GM18526 (cell line): ENCODE measurements at regions not wholly inside any gene's neighbourhood (a gene's known extent, or its start where the extent isn't known, plus 50 kb on each side); places are given as distances from the start of the nearest gene placed in this dataset.

Experiments used
- POLR2A ChIP-seq: IDR thresholded peaks from 3 replicates; pipeline ENCODE4 v1.6.1; 2011; ENCODE audit not compliant: insufficient read length; ENCODE audit errors: extremely low read depth

DNA sequence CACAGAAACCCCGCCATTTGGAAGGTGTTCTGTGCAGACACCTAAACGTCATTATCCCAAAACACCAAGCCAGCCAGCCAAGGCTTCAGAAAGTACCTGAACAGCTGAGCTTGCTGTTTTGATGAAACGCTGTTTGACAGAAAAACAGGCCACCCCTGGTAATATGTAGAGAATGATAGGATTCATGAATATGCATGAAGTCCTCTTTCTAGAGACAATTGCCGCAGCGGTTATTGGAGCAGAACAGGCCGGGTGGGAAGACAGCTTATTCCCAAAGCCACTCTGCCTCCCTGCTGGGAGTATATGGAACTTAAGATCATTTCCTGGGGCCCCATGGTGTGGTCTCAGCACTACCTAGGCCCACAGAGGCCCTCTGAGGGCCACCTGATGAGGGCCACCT lies 229.5 kb downstream of the UQCRFS1 start:
- no peak for TF ChIP-seq POLR2A

DNA sequence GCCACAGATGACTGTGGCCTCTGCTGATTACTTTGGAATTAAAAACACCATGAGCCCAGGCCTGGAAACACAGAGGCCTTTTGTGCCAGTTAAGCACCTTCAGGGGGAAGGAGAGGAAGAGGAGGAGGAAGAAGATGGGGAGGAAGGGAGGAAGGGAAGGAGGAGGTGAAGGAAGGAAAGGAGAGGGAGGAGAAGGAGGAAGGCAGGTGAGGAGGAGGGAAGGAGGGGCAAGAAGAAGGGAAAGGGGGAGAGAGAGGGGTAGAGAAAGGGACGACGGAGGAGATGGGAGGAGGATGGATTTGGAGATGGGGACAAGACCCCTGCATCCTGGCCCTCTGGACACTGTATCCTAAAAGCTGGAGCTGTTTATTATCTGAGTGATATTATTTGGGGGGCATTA lies 231.0 kb downstream of the UQCRFS1 start:
- no peak for TF ChIP-seq POLR2A

GRCh38 chr19:28981518-28981917 lies 231.4 kb downstream of the UQCRFS1 start:
- no peak for TF ChIP-seq POLR2A

- TF ChIP-seq POLR2A = no peak
These were observed 232.6 kb downstream of the UQCRFS1 start for GRCh38 chr19:28980236-28980868.

- TF ChIP-seq POLR2A = no peak
These were observed 235.1 kb downstream of the UQCRFS1 start for GRCh38 chr19:28977826-28978225.

GRCh38 chr19:28972058-28972852 lies 240.7 kb downstream of the UQCRFS1 start:
- no peak for TF ChIP-seq POLR2A

GRCh38 chr19:28971513-28971912 lies 241.4 kb downstream of the UQCRFS1 start:
- TF ChIP-seq POLR2A = no peak

GRCh38 chr19:28971049-28971448 lies 241.9 kb downstream of the UQCRFS1 start:
- no peak for TF ChIP-seq POLR2A

DNA sequence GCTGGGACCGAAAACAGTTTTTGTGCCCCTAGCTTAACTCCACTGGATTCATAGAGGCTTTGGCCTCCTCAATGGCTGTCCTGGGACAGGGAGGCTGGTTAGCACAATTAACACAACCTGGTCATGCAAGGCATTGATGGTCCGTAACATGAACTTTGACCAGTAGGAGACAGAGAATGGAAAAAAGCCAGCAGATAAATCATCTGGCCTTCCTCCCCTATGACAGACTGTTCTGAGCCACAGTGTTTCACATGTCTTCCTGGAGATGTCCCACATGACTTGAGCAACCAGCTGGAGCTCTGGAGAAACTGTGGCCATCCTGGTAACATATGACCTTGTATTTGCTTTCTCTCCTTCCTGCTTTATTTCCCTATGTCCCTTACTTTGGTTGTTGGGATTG lies 244.2 kb downstream of the UQCRFS1 start:
- TF ChIP-seq POLR2A = no peak

GRCh38 chr19:28966737-28967399 lies 246.1 kb downstream of the UQCRFS1 start:
- no peak for TF ChIP-seq POLR2A

GRCh38 chr19:28964500-28964899 lies 248.5 kb downstream of the UQCRFS1 start:
- TF ChIP-seq POLR2A = no peak

DNA sequence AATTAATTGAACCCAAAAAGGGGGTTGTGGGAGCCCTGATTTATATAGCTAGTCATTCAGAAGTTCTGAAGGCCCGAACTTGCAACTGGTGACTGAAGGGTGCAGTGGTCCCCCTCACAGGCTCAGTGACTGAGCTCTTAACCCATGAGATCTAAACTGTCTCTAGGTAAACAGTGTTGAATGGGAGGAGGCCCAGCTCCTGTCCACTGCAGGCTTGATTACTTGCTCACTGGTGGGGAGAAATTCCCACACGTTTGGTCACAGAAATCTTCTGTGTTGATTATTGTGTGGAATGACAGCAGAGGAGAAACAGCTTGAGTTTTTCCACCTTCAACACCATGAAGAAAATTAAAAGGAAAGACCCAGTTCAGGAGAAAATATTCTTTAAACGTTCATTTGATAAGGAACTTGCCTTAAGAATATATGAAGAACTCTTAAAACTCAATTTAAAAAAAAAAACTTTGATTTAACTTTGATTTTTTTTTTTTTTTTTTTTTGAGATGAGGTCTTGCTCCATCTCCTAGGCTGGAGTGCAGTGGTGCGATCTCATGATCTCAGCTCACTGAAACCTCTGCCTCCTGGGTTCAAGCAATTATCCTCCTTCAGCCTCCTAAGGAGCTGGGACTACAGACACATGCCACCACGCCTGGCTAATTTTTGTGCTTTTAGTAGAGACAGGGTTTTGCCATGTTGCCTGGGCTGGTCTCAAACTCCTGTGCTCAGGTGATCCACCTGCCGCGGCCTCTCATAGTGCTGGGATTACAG lies 249.3 kb downstream of the UQCRFS1 start:
- TF ChIP-seq POLR2A = no peak

DNA sequence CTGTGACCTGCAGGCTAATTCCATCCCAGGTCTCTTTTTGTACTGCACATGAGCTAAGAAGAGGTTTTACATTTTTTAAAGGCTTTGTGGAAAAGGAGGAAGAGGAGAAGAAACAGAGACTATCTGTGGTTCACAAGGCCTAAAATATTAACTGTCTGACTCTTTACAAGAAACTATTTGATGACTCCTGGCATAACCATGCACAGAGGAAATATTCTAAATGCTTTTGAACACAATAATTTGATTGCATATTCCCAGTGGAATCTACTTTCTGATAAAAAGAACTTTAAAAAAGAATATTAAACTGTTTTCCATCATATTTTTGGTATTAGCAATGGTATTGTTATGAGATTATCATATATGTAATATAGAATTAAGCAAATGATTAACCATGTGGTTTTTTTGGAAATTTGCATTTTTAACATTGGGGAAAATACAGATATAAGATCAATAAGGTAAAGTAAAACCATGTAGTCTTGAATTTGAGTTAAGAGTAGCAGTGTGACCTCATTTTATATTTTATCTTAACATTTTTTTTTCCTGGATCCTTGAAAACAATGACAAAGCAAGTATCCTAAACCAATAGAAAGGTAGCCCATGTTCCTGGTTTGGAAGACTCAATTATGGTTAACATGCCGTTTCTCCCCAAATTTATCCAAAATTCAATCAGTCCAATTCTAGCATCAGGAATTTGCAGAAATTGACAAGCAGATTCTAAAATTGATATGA lies 251.0 kb downstream of the UQCRFS1 start:
- no peak for TF ChIP-seq POLR2A

- no peak for TF ChIP-seq POLR2A
These were observed 251.8 kb downstream of the UQCRFS1 start for GRCh38 chr19:28960986-28961705.
